Glomerular endothelial cell (primary cell): ENCODE measurements at regions not wholly inside any gene's neighbourhood (a gene's known extent, or its start where the extent isn't known, plus 50 kb on each side); places are given as distances from the start of the nearest gene placed in this dataset.
"Not testable (repeated sequence)": the region's sequence is repeated elsewhere in the genome, so short reads cannot be mapped to it uniquely, and the experiment has no call there.

Source experiments
- DNase-seq: peaks from one replicate; pipeline ENCODE4 v3.0.0-alpha.2; 2011; ENCODE audit warnings: low read depth, low spot score; ENCODE audit errors: extremely low read depth

GRCh38 chr1:10867138-10867721 lies 70.8 kb upstream of the CASZ1 start:
- DNase-seq, result no peak

- no peak for DNase-seq
Measured at GRCh38 chr1:10867914-10868598, 71.6 kb upstream of the CASZ1 start.

GRCh38 chr1:10868599-10868965 lies 72.1 kb upstream of the CASZ1 start:
- DNase-seq, result no peak

- DNase-seq, result no peak
Measured at GRCh38 chr1:10869933-10870332, 73.5 kb upstream of the CASZ1 start.

GRCh38 chr1:10870493-10871096 lies 74.1 kb upstream of the CASZ1 start:
- DNase-seq, result no peak

GRCh38 chr1:10873189-10873588 lies 76.7 kb upstream of the CASZ1 start:
- no peak for DNase-seq

GRCh38 chr1:10874351-10874750 lies 77.9 kb upstream of the CASZ1 start:
- no peak for DNase-seq

- no peak for DNase-seq
Measured at GRCh38 chr1:10877894-10878293, 81.4 kb upstream of the CASZ1 start.

- no peak for DNase-seq
Measured at GRCh38 chr1:10878469-10878868, 82.0 kb upstream of the CASZ1 start.

- DNase-seq, result no peak
Measured at GRCh38 chr1:10880063-10880462, 83.6 kb upstream of the CASZ1 start.

- no peak for DNase-seq
Measured at GRCh38 chr1:10881046-10881445, 84.6 kb upstream of the CASZ1 start.

GRCh38 chr1:10882069-10882468 lies 85.6 kb upstream of the CASZ1 start:
- DNase-seq, result no peak

- DNase-seq, result not testable (repeated sequence)
Measured at GRCh38 chr1:10887032-10887431, 90.6 kb upstream of the CASZ1 start.

- DNase-seq, result no peak
Measured at GRCh38 chr1:10888291-10888690, 91.8 kb upstream of the CASZ1 start.

- no peak for DNase-seq
Measured at GRCh38 chr1:10888791-10889649, 92.6 kb upstream of the CASZ1 start.

- DNase-seq, result no peak
Measured at GRCh38 chr1:10889650-10890353, 93.4 kb upstream of the CASZ1 start.

- no peak for DNase-seq
Measured at GRCh38 chr1:10890491-10891071, 94.1 kb upstream of the CASZ1 start.

GRCh38 chr1:10891091-10891490 lies 94.6 kb upstream of the CASZ1 start:
- DNase-seq, result no peak

GRCh38 chr1:10892138-10893065 lies 96.0 kb upstream of the CASZ1 start:
- DNase-seq, result no peak
